ENCODE measurements at regions not wholly inside any gene's neighbourhood (a gene's known extent, or its start where the extent isn't known, plus 50 kb on each side); places are given as distances from the start of the nearest gene placed in this dataset.

- TF ChIP-seq CTCF (IDR thresholded peaks at IDR 0.05; ENCODE audit: insufficient read depth, low read length, poor library complexity, severe bottlenecking) = no peak
- TF ChIP-seq EZH2phosphoT487 (conservative IDR thresholded peaks at IDR 0.05; ENCODE audit: low read length) = no peak
Measured at GRCh38 chr3:148218222-148218621, 479.5 kb upstream of the AGTR1 start.
